Panc1 (cell line): ENCODE measurements at regions not wholly inside any gene's neighbourhood (a gene's known extent, or its start where the extent isn't known, plus 50 kb on each side); places are given as distances from the start of the nearest gene placed in this dataset.

Source experiments
- ATAC-seq: fragments of 200-7000 bp; cut with Tn5 transposase; 2 replicates; pipeline ENCODE4 v1.9.1; 2020; ENCODE audit warnings: mild to moderate bottlenecking, moderate library complexity
- BruUV-seq: library from RNA; stranded (reverse); fragments of 400-500 nt; replicated peaks from 2 replicates; lab custom pipeline; 2021; lab: Mats Ljungman, UMichigan
- CTCF ChIA-PET: fragments of 300-600 bp; sonication (Branson Sonifier 250); formaldehyde crosslinking; loops from one replicate; lab custom pipeline; 2022; ENCODE audit warnings: antibody characterized with exemption; lab: Charles Lee
- POLR2A ChIA-PET: fragments of 300-600 bp; sonication (Branson Sonifier 250); formaldehyde crosslinking; loops from one replicate; lab custom pipeline; 2022; ENCODE audit warnings: antibody characterized with exemption; lab: Charles Lee
- DNase-seq: peaks from one replicate; pipeline ENCODE4 v3.0.0-alpha.2; 2010; ENCODE audit warnings: low read depth, low spot score
- H3K27ac ChIP-seq: 2 replicates; pipeline ENCODE4 v1.5.1; 2011; ENCODE audit warnings: mild to moderate bottlenecking, low read length, inconsistent platforms
- H3K27me3 ChIP-seq: fragments of 200-500 bp; sonication (Bioruptor generic); 2 replicates; pipeline ENCODE4 v1.6.0; 2014; ENCODE audit warnings: low read length, inconsistent platforms; ENCODE audit not compliant: control insufficient read depth, insufficient read depth
- H3K36me3 ChIP-seq: fragments of 200-500 bp; sonication (Bioruptor generic); 2 replicates; pipeline ENCODE4 v1.5.1; 2014; ENCODE audit warnings: inconsistent platforms, mild to moderate bottlenecking, low read length, moderate library complexity; ENCODE audit not compliant: control insufficient read depth, insufficient read depth
- H3K4me1 ChIP-seq: 2 replicates; pipeline ENCODE4 v1.5.1; 2011; ENCODE audit warnings: inconsistent platforms, mild to moderate bottlenecking, low read length, moderate library complexity; ENCODE audit not compliant: control insufficient read depth, insufficient read depth
- H3K4me3 ChIP-seq, 2 experiments: 2 replicates each; pipeline ENCODE4 v1.5.1; 2011 to 2012; ENCODE audit warnings: low read depth in 2 of 2, low read length in 2 of 2, mild to moderate bottlenecking in 2 of 2, inconsistent platforms in 1 of 2, moderate library complexity in 1 of 2
- H3K9me3 ChIP-seq: fragments of 200-500 bp; sonication (Bioruptor generic); 2 replicates; pipeline ENCODE4 v1.5.1; 2014; ENCODE audit warnings: low read depth, mild to moderate bottlenecking, inconsistent platforms, low read length, moderate library complexity; ENCODE audit not compliant: control insufficient read depth, insufficient read depth
- POLR2AphosphoS5 ChIP-seq: IDR thresholded peaks from 2 replicates; pipeline ENCODE4 v1.6.1; 2012; ENCODE audit warnings: mild to moderate bottlenecking, low read depth, low read length, moderate library complexity
- REST ChIP-seq, 2 experiments: IDR thresholded peaks; 2 replicates each; pipeline ENCODE4 v1.6.1; 2011 to 2012; ENCODE audit warnings: low read depth in 2 of 2, control low read depth in 1 of 2, low read length in 1 of 2, mild to moderate bottlenecking in 1 of 2, moderate library complexity in 1 of 2; ENCODE audit not compliant: insufficient read depth in 1 of 2
- SIN3A ChIP-seq: IDR thresholded peaks from 2 replicates; pipeline ENCODE4 v1.6.1; 2012; ENCODE audit warnings: low read depth, mild to moderate bottlenecking, low read length, moderate library complexity, borderline replicate concordance; ENCODE audit not compliant: insufficient read depth
- TCF7L2 ChIP-seq: IDR thresholded peaks from 2 replicates; pipeline ENCODE4 v1.6.1; 2011; ENCODE audit warnings: mild to moderate bottlenecking, low read depth, low read length, inconsistent platforms
- in situ Hi-C: cut with HindIII; loops from 2 replicates; pipeline ENCODE4 v1.10.0; 2016; ENCODE audit warnings: low sequenced_read_pairs, low pct_unique_long_range_greater_than_20kb
- intact Hi-C: fragments of 100-400 bp; cut with micrococcal nuclease; formaldehyde crosslinking; loops from one replicate; pipeline ENCODE4 v1.10.0; 2022; ENCODE audit not compliant: unreplicated experiment
- TF ChIP-seq, protein P1 (sequence below): fragments of 450-650 bp; IDR thresholded peaks from 2 replicates; pipeline ENCODE4 v1.5.1; 2017; ENCODE audit warnings: mild to moderate bottlenecking

- ChIA-PET CTCF (interaction anchor here (0.6 to 3.1 kb wide), 5 partner anchors 9 to 375 kb away, joined by 3 to 21 read pairs (median 4); no protein-coding TSS in a partner anchor), POLR2A (interaction anchor here (1.0 kb wide), 1 partner anchor 35 kb away, joined by 5 read pairs; no protein-coding TSS in a partner anchor)
- H3K9me3 ChIP-seq = no peaks in the 10 kb centered on the region
- intact Hi-C loops (loop anchor here (5.0 to 10.0 kb wide), 3 partner anchors 57 to 287 kb away; partner anchors contain the start of gene RASL11A), in situ Hi-C loops (no loop called here)
- peaks cover 89% of the 10 kb centered on the region for H3K4me1 ChIP-seq
- BruUV-seq = no TSS peak
- TF ChIP-seq TCF7L2 = no peak
- TF ChIP-seq SIN3A = no peak
- TF ChIP-seq POLR2AphosphoS5 = no peak
- no peak for TF ChIP-seq REST (IDR thresholded peaks at IDR 0.05; ENCODE audit: insufficient read depth in 1 of 2, low read depth in 2 of 2, low read length in 1 of 2)
- TF ChIP-seq, protein P1, sequence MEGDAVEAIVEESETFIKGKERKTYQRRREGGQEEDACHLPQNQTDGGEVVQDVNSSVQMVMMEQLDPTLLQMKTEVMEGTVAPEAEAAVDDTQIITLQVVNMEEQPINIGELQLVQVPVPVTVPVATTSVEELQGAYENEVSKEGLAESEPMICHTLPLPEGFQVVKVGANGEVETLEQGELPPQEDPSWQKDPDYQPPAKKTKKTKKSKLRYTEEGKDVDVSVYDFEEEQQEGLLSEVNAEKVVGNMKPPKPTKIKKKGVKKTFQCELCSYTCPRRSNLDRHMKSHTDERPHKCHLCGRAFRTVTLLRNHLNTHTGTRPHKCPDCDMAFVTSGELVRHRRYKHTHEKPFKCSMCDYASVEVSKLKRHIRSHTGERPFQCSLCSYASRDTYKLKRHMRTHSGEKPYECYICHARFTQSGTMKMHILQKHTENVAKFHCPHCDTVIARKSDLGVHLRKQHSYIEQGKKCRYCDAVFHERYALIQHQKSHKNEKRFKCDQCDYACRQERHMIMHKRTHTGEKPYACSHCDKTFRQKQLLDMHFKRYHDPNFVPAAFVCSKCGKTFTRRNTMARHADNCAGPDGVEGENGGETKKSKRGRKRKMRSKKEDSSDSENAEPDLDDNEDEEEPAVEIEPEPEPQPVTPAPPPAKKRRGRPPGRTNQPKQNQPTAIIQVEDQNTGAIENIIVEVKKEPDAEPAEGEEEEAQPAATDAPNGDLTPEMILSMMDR = no peak
- H3K27ac ChIP-seq = peak overlapping the region; percentile 100
- no peaks in the 10 kb centered on the region for H3K27me3 ChIP-seq
- H3K36me3 ChIP-seq = no peaks in the 10 kb centered on the region
- ATAC-seq (no peak), DNase-seq (no peak)
- no peak overlapping the region for H3K4me3 ChIP-seq
Observed at GRCh38 chr13:26987486-26988013, 184.1 kb downstream of the USP12 start.

DNA sequence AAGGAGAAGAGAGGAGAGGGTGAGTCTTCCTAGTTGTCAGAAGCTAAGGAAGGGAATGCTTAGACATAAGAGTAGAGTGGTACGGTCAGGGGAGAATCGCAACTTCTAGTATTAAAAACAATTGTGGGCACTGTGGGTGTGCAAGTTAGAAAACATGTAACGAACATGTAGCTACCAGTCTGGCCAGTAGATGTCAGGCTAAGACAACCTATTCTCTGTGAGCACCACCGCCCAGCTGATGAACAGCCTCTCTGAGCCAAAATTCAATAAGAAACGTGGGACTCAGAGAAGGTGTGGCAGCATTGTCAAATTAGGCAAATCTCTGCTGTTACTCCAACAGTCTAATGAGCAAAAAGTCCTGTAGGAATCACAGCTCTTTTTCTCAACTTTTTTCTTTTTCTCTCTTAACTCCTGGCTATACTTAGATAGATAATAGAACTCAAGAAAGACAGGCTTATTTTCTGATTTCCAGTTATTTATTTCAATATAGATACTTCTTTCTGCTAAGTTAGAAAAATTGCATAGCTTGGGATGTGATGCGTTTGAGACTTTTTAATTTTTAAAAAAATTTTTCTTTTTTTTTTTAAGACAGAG, 186.2 kb downstream of the USP12 start:
- DNase-seq (peak; percentile 71), ATAC-seq (peak; percentile 38)
- TF ChIP-seq POLR2AphosphoS5 = no peak
- CTCF ChIA-PET = interaction anchor here (0.6 to 3.1 kb wide), 13 partner anchors 22 to 960 kb away, joined by 3 to 21 read pairs (median 5); partner anchors contain the start of gene RASL11A
- H3K4me1 ChIP-seq = peaks cover 76% of the 10 kb centered on the region
- POLR2A ChIA-PET = interaction anchor here (0.6 kb wide), 1 partner anchor 181 kb away, joined by 3 read pairs; no protein-coding TSS in a partner anchor
- H3K27me3 ChIP-seq = no peaks in the 10 kb centered on the region
- peak overlapping the region; percentile 100 for H3K27ac ChIP-seq
- in situ Hi-C loops (no loop called here), intact Hi-C loops (loop anchor here (1.0 to 10.0 kb wide), 4 partner anchors 59 to 374 kb away; partner anchors contain the start of gene RASL11A)
- H3K4me3 ChIP-seq = no peak overlapping the region
- no peaks in the 10 kb centered on the region for H3K9me3 ChIP-seq
- no TSS peak for BruUV-seq
- no peaks in the 10 kb centered on the region for H3K36me3 ChIP-seq
